Neural cell (in vitro differentiated cells): ENCODE measurements at regions not wholly inside any gene's neighbourhood (a gene's known extent, or its start where the extent isn't known, plus 50 kb on each side); places are given as distances from the start of the nearest gene placed in this dataset.

Experiments used
- H2AFZ ChIP-seq: fragments of 200-600, 300-800 bp; sonication (generic), shearing (Covaris generic); 2 replicates; pipeline ENCODE4 v1.6.0; 2014; ENCODE audit warnings: low read depth, mild to moderate bottlenecking, antibody characterized with exemption, low read length, moderate library complexity
- H3F3A ChIP-seq: fragments of 200-600 bp; shearing (Covaris generic); 2 replicates; pipeline ENCODE4 v1.6.1; 2016; ENCODE audit warnings: mild to moderate bottlenecking, moderate library complexity, mixed read lengths, antibody characterized with exemption, low read length; ENCODE audit not compliant: insufficient read depth, poor library complexity, severe bottlenecking
- H3K27ac ChIP-seq: fragments of 200-600, 300-800 bp; sonication (generic), shearing (Covaris generic); 2 replicates; pipeline ENCODE4 v1.5.1; 2014; ENCODE audit warnings: mild to moderate bottlenecking, low read length, moderate library complexity
- H3K27me3 ChIP-seq: fragments of 300-800, 200-600 bp; sonication (generic), shearing (Covaris generic); 2 replicates; pipeline ENCODE4 v1.6.0; 2014; ENCODE audit warnings: mild to moderate bottlenecking, low read depth, low read length, moderate library complexity; ENCODE audit not compliant: insufficient read depth
- H3K36me3 ChIP-seq: fragments of 300-800, 200-600 bp; sonication (generic), shearing (Covaris generic); 2 replicates; pipeline ENCODE4 v1.5.1; 2014; ENCODE audit warnings: mild to moderate bottlenecking, antibody characterized with exemption, low read length, moderate library complexity; ENCODE audit not compliant: insufficient read depth
- H3K4me2 ChIP-seq: fragments of 300-800, 200-600 bp; sonication (generic), shearing (Covaris generic); 2 replicates; pipeline ENCODE4 v1.6.0; 2014; ENCODE audit warnings: mild to moderate bottlenecking, low read length
- H3K4me3 ChIP-seq: fragments of 300-800, 200-600 bp; sonication (generic), shearing (Covaris generic); 2 replicates; pipeline ENCODE4 v1.5.1; 2014; ENCODE audit warnings: mild to moderate bottlenecking, low read length, moderate library complexity
- H3K79me2 ChIP-seq: fragments of 200-600 bp; shearing (Covaris generic); replicated peaks from 2 replicates; pipeline ENCODE4 v1.6.0; 2014; ENCODE audit warnings: mild to moderate bottlenecking, low read length, moderate library complexity; ENCODE audit not compliant: insufficient read depth
- H3K9ac ChIP-seq: fragments of 300-800, 200-600 bp; sonication (generic), shearing (Covaris generic); 2 replicates; pipeline ENCODE4 v1.6.1; 2016; ENCODE audit warnings: mild to moderate bottlenecking, low read length, mixed read lengths
- H3K9me2 ChIP-seq: fragments of 200-600 bp; shearing (Covaris generic); 2 replicates; pipeline ENCODE4 v1.6.1; 2016; ENCODE audit warnings: mild to moderate bottlenecking, low read length, mixed read lengths; ENCODE audit not compliant: insufficient read depth
- H3K9me3 ChIP-seq: fragments of 200-600, 300-800 bp; sonication (generic), shearing (Covaris generic); 2 replicates; pipeline ENCODE4 v1.6.1; 2016; ENCODE audit warnings: mild to moderate bottlenecking, mixed run types, low read length, moderate library complexity, mixed read lengths
- H4K20me1 ChIP-seq: fragments of 200-600 bp; shearing (Covaris generic); 2 replicates; pipeline ENCODE4 v1.6.1; 2016; ENCODE audit warnings: mild to moderate bottlenecking, mixed run types; ENCODE audit not compliant: insufficient read depth
- EP300 ChIP-seq: fragments of 450-650 bp; conservative IDR thresholded peaks from 2 replicates; pipeline ENCODE4 v1.6.1; 2014; ENCODE audit warnings: antibody characterized with exemption, mild to moderate bottlenecking, moderate library complexity; ENCODE audit not compliant: poor library complexity, severe bottlenecking
- EZH2 ChIP-seq: fragments of 200-600, 300-800 bp; shearing (Covaris generic), sonication (generic); IDR thresholded peaks from 2 replicates; pipeline ENCODE4 v1.6.1; 2014; ENCODE audit warnings: antibody characterized with exemption, low read length, borderline replicate concordance, mild to moderate bottlenecking; ENCODE audit not compliant: insufficient read depth, poor library complexity, severe bottlenecking
- MXI1 ChIP-seq: fragments of 450-650 bp; conservative IDR thresholded peaks from 2 replicates; pipeline ENCODE4 v1.6.1; 2014; ENCODE audit warnings: antibody characterized with exemption, mild to moderate bottlenecking; ENCODE audit not compliant: poor library complexity, severe bottlenecking
- POLR2AphosphoS5 ChIP-seq: IDR thresholded peaks from 2 replicates; pipeline ENCODE4 v1.6.1; 2012
- RAD21 ChIP-seq: fragments of 450-650 bp; conservative IDR thresholded peaks from 2 replicates; pipeline ENCODE4 v1.6.1; 2014; ENCODE audit warnings: antibody characterized with exemption, mild to moderate bottlenecking, moderate library complexity
- SMC3 ChIP-seq: fragments of 450-650 bp; conservative IDR thresholded peaks from 2 replicates; pipeline ENCODE4 v1.6.1; 2014; ENCODE audit warnings: antibody characterized with exemption, mild to moderate bottlenecking, moderate library complexity; ENCODE audit not compliant: poor library complexity
- TAF1 ChIP-seq: IDR thresholded peaks from 2 replicates; pipeline ENCODE4 v1.6.1; 2012; ENCODE audit warnings: low read depth
- TF ChIP-seq, protein P1 (sequence below): IDR thresholded peaks from 2 replicates; pipeline ENCODE4 v1.6.1; 2012; ENCODE audit warnings: borderline replicate concordance
- TF ChIP-seq, protein P2 (sequence below): fragments of 450-650 bp; IDR thresholded peaks from 2 replicates; pipeline ENCODE4 v1.5.1; 2014; ENCODE audit warnings: antibody characterized with exemption, mild to moderate bottlenecking, moderate library complexity; ENCODE audit not compliant: poor library complexity, severe bottlenecking

DNA sequence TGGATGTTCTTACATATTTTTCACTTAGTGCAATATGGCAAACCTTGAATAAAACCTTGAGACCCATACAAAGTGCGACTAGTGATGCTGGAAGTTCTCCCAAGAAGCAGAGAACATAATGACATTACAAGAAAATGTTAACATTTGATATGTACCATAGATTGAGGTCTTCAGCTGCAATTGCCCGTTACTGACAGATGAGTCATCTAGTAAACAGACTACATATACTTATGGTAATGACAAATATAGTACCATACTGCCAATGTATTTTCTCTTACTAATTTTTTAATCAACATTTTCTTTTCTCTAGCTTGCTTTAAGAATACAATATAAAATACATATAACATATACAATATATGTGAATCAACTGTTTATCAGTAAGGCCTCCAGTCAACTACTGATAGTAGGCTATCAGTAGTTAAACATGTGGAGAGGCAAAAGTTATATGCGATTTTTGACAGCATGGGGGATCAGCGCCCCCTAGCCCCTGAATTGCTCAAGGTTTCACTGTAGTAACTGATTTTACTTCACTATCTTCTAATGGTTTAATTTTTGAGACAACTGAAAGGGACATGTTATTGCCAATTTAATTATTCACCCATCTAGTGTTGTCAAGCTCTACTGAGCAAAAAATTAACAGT lies 166.7 kb upstream of the ADGRB3 start:
- H3K27ac ChIP-seq = no peak overlapping the region
- no peaks in the 10 kb centered on the region for H4K20me1 ChIP-seq
- H3K4me3 ChIP-seq = no peak overlapping the region
- H3K4me2 ChIP-seq = no peak overlapping the region
- H3F3A ChIP-seq = no peaks in the 10 kb centered on the region
- no peaks in the 10 kb centered on the region for H3K36me3 ChIP-seq
- H3K9me3 ChIP-seq = no peaks in the 10 kb centered on the region
- H3K9ac ChIP-seq = no peak overlapping the region
- H2AFZ ChIP-seq = no peak overlapping the region
- H3K27me3 ChIP-seq = no peaks in the 10 kb centered on the region
- TF ChIP-seq RAD21 = no peak
- TF ChIP-seq, protein P1, sequence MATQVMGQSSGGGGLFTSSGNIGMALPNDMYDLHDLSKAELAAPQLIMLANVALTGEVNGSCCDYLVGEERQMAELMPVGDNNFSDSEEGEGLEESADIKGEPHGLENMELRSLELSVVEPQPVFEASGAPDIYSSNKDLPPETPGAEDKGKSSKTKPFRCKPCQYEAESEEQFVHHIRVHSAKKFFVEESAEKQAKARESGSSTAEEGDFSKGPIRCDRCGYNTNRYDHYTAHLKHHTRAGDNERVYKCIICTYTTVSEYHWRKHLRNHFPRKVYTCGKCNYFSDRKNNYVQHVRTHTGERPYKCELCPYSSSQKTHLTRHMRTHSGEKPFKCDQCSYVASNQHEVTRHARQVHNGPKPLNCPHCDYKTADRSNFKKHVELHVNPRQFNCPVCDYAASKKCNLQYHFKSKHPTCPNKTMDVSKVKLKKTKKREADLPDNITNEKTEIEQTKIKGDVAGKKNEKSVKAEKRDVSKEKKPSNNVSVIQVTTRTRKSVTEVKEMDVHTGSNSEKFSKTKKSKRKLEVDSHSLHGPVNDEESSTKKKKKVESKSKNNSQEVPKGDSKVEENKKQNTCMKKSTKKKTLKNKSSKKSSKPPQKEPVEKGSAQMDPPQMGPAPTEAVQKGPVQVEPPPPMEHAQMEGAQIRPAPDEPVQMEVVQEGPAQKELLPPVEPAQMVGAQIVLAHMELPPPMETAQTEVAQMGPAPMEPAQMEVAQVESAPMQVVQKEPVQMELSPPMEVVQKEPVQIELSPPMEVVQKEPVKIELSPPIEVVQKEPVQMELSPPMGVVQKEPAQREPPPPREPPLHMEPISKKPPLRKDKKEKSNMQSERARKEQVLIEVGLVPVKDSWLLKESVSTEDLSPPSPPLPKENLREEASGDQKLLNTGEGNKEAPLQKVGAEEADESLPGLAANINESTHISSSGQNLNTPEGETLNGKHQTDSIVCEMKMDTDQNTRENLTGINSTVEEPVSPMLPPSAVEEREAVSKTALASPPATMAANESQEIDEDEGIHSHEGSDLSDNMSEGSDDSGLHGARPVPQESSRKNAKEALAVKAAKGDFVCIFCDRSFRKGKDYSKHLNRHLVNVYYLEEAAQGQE = no peak
- TF ChIP-seq TAF1 = no peak
- TF ChIP-seq, protein P2, sequence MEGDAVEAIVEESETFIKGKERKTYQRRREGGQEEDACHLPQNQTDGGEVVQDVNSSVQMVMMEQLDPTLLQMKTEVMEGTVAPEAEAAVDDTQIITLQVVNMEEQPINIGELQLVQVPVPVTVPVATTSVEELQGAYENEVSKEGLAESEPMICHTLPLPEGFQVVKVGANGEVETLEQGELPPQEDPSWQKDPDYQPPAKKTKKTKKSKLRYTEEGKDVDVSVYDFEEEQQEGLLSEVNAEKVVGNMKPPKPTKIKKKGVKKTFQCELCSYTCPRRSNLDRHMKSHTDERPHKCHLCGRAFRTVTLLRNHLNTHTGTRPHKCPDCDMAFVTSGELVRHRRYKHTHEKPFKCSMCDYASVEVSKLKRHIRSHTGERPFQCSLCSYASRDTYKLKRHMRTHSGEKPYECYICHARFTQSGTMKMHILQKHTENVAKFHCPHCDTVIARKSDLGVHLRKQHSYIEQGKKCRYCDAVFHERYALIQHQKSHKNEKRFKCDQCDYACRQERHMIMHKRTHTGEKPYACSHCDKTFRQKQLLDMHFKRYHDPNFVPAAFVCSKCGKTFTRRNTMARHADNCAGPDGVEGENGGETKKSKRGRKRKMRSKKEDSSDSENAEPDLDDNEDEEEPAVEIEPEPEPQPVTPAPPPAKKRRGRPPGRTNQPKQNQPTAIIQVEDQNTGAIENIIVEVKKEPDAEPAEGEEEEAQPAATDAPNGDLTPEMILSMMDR = no peak
- TF ChIP-seq POLR2AphosphoS5 = no peak
- no peak for TF ChIP-seq EZH2
- no peak for TF ChIP-seq SMC3
- TF ChIP-seq EP300 = no peak
- TF ChIP-seq MXI1 = no peak
- no peaks in the 10 kb centered on the region for H3K9me2 ChIP-seq
- H3K79me2 ChIP-seq = no peaks in the 10 kb centered on the region

DNA sequence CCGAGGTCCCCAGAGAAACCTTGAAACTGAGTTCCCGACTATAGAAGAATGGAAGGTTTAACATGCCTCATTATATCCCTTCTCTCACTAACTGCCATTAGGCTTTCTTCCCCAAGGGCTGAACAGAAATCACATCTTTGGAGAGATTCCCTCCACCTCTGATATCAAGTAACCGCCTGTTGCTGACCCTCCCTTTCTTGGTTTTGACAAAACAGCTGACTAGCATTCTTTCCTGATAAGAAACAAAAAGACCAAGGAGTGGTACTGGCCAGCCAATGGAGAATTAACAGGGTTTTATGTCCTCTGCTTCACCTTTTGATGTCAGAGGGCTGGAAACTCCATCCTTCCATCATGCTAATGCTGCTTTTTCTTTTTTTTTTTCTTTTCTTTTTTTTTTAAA lies 176.6 kb upstream of the ADGRB3 start:
- no peak overlapping the region for H3K27ac ChIP-seq
- no peak overlapping the region for H3K9ac ChIP-seq
- no peak overlapping the region for H2AFZ ChIP-seq
- no peaks in the 10 kb centered on the region for H3K9me3 ChIP-seq
- no peaks in the 10 kb centered on the region for H3K36me3 ChIP-seq
- no peak overlapping the region for H3K4me2 ChIP-seq
- H3K4me3 ChIP-seq = no peak overlapping the region
- no peak for TF ChIP-seq SMC3
- no peak for TF ChIP-seq MXI1
- TF ChIP-seq, protein P1 = no peak
- TF ChIP-seq, protein P2 = no peak
- no peak for TF ChIP-seq POLR2AphosphoS5
- H3K79me2 ChIP-seq = no peaks in the 10 kb centered on the region
- H3K27me3 ChIP-seq = no peaks in the 10 kb centered on the region
- no peaks in the 10 kb centered on the region for H4K20me1 ChIP-seq
- no peaks in the 10 kb centered on the region for H3F3A ChIP-seq
- H3K9me2 ChIP-seq = no peaks in the 10 kb centered on the region
